Keratinocyte (primary cell): ENCODE measurements at regions not wholly inside any gene's neighbourhood (a gene's known extent, or its start where the extent isn't known, plus 50 kb on each side); places are given as distances from the start of the nearest gene placed in this dataset.

ENCODE experiments used
- DNase-seq: peaks from one replicate; pipeline ENCODE4 v3.0.0-alpha.2; 2011; ENCODE audit warnings: low read depth, missing footprints, low spot score
- FAIRE-seq: peaks from 2 replicates; lab custom pipeline; 2011; peaks lifted over from hg19 to GRCh38; lab: Jason Lieb, UNC
- H2AFZ ChIP-seq: 2 replicates; pipeline ENCODE4 v1.6.0; 2012; ENCODE audit warnings: low read length, control low read depth, inconsistent platforms; ENCODE audit not compliant: control insufficient read depth
- H3K27ac ChIP-seq: 2 replicates; pipeline ENCODE4 v1.5.1; 2011; ENCODE audit warnings: low read length; ENCODE audit not compliant: control insufficient read depth, insufficient read depth
- H3K27me3 ChIP-seq: 3 replicates; pipeline ENCODE4 v1.6.0; 2011; ENCODE audit warnings: low read length; ENCODE audit not compliant: control insufficient read depth, insufficient read depth; ENCODE audit errors: extremely low read depth
- H3K36me3 ChIP-seq, 2 experiments: 2 replicates in 1 of 2; 3 replicates in 1 of 2; pipeline ENCODE4 v1.5.1; 2011; ENCODE audit warnings: low read length in 2 of 2, mild to moderate bottlenecking in 1 of 2; ENCODE audit not compliant: control insufficient read depth in 2 of 2, insufficient read depth in 2 of 2; ENCODE audit errors: extremely low read depth in 1 of 2
- H3K4me1 ChIP-seq: 3 replicates; pipeline ENCODE4 v1.5.1; 2011; ENCODE audit warnings: low read length; ENCODE audit not compliant: control insufficient read depth, insufficient read depth; ENCODE audit errors: extremely low read depth
- H3K4me2 ChIP-seq: 3 replicates; pipeline ENCODE4 v1.6.0; 2011; ENCODE audit warnings: low read depth, low read length; ENCODE audit not compliant: control insufficient read depth, insufficient read depth; ENCODE audit errors: extremely low read depth
- H3K4me3 ChIP-seq, 3 experiments: fragments of 200-600 bp in 1 of 3; sonication (generic) in 1 of 3; 2 replicates in 2 of 3; 3 replicates in 1 of 3; pipeline ENCODE4 v1.5.1; 2011 to 2016; ENCODE audit warnings: low read length in 3 of 3, mild to moderate bottlenecking in 3 of 3, control low read depth in 2 of 3, inconsistent platforms in 1 of 3, low read depth in 1 of 3, mixed read lengths in 1 of 3, mixed run types in 1 of 3, moderate library complexity in 1 of 3; ENCODE audit not compliant: control insufficient read depth in 2 of 3, insufficient read depth in 2 of 3; ENCODE audit errors: extremely low read depth in 1 of 3
- H3K79me2 ChIP-seq: 2 replicates; pipeline ENCODE4 v1.6.0; 2012; ENCODE audit warnings: low read length; ENCODE audit not compliant: control insufficient read depth, insufficient read depth
- H3K9ac ChIP-seq: 3 replicates; pipeline ENCODE4 v1.6.0; 2011; ENCODE audit warnings: low read length; ENCODE audit not compliant: control insufficient read depth, insufficient read depth; ENCODE audit errors: extremely low read depth
- H3K9me1 ChIP-seq: 3 replicates; pipeline ENCODE4 v1.6.0; 2011; ENCODE audit warnings: low read length; ENCODE audit not compliant: control insufficient read depth, insufficient read depth; ENCODE audit errors: extremely low read depth
- H3K9me3 ChIP-seq: 2 replicates; pipeline ENCODE4 v1.5.1; 2012; ENCODE audit warnings: low read depth, low read length; ENCODE audit not compliant: control insufficient read depth
- H4K20me1 ChIP-seq: 3 replicates; pipeline ENCODE4 v1.6.0; 2011; ENCODE audit warnings: low read length; ENCODE audit not compliant: control insufficient read depth, insufficient read depth; ENCODE audit errors: extremely low read depth
- CTCF ChIP-seq, 3 experiments: IDR thresholded peaks in 1 of 3; conservative IDR thresholded peaks in 1 of 3; optimal IDR thresholded peaks in 1 of 3; 2 replicates in 2 of 3; 3 replicates in 1 of 3; pipeline versions ENCODE3 to v1.5.1; 2011; ENCODE audit warnings: low read length in 3 of 3, mild to moderate bottlenecking in 3 of 3, moderate library complexity in 2 of 3, control low read depth in 1 of 3, inconsistent platforms in 1 of 3; ENCODE audit not compliant: insufficient read depth in 2 of 3; ENCODE audit errors: extremely low read depth in 1 of 3
- EZH2 ChIP-seq: IDR thresholded peaks from one replicate; pipeline ENCODE4 v1.6.1; 2012; ENCODE audit warnings: inconsistent platforms, mild to moderate bottlenecking, low read length, moderate library complexity
- dilution Hi-C: fragments of 300-500 bp; cut with MboI; formaldehyde crosslinking; loops from one replicate; pipeline ENCODE4 v1.7.0; 2020; ENCODE audit warnings: low sequenced_read_pairs; ENCODE audit not compliant: extremely low pct_ligation_motif_present

DNA sequence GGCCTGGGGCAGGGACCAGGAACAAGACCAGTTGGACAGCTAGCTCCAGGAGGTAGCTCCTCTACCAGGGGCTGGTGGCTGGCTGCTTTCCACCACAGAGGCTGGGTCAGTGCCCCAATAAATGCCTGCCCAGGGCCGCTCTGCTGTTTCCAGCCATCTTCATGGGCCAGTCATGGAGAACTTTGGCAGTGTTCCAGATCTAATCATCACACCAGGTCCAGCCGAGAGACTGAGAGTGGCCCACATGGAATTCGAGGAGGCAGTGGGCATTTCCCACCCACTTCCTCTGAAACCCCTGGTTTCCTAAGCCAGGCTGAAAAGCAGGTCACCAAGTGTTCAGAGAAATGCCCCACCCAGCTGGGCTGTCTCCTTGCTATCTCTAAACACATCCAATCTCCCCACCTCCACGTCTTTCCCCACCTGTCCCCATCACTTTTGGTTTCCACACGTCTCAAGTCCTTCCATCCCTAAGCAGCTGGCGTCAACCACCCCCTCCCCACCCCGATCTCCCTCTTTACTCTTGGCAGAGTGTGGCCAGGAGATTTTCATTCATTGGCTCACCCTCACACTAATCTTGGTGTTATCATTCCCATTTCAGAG, 190.0 kb upstream of the LINGO1 start:
- Histone ChIP-seq H3K9me1 (no peaks in the 10 kb centered on the region), H3K4me1 (no peaks in the 10 kb centered on the region), H3K9me3 (no peaks in the 10 kb centered on the region), H3K4me2 (no peak overlapping the region), H2AFZ (no peak overlapping the region), H3K27me3 (peaks cover 53% of the 10 kb centered on the region), H3K27ac (no peak overlapping the region), H3K36me3 (no peaks in the 10 kb centered on the region), H4K20me1 (peaks cover 2% of the 10 kb centered on the region), H3K4me3 (no peak overlapping the region), H3K79me2 (no peaks in the 10 kb centered on the region), H3K9ac (no peak overlapping the region)
- no peak for TF ChIP-seq CTCF (optimal IDR thresholded peaks at IDR 0.05 in 1 of 3, IDR thresholded peaks at IDR 0.05 in 1 of 3, conservative IDR thresholded peaks at IDR 0.05 in 1 of 3; ENCODE audit: extremely low read depth in 1 of 3, insufficient read depth in 2 of 3, low read length in 3 of 3)
- FAIRE-seq (no peak), DNase-seq (no peak)
- dilution Hi-C loops = no loop called here

DNA sequence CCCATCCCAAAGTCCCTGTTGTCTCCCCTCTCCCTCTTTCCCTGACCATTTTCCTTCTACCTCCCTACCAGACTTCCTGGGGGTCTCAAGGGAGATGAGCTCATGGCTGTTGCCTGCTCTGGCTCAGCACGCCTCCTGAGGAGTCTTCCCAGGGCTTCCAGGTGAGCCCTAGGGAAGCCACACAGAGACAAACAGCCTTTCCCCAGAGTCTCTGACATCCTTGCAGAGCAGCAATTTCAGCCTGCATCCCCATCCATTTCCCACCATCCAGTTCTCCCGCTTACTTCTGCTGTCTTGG, 189.2 kb upstream of the LINGO1 start:
- dilution Hi-C loops = no loop called here
- Histone ChIP-seq H3K9ac (no peak overlapping the region), H3K4me2 (no peak overlapping the region), H3K79me2 (no peaks in the 10 kb centered on the region), H2AFZ (no peak overlapping the region), H4K20me1 (peaks cover 5% of the 10 kb centered on the region), H3K9me3 (no peaks in the 10 kb centered on the region), H3K4me3 (no peak overlapping the region), H3K27ac (no peak overlapping the region), H3K36me3 (no peaks in the 10 kb centered on the region), H3K4me1 (no peaks in the 10 kb centered on the region), H3K9me1 (no peaks in the 10 kb centered on the region), H3K27me3 (peaks cover 56% of the 10 kb centered on the region)
- FAIRE-seq = no peak
- no peak for TF ChIP-seq EZH2
- no peak for TF ChIP-seq CTCF (optimal IDR thresholded peaks at IDR 0.05 in 1 of 3, IDR thresholded peaks at IDR 0.05 in 1 of 3, conservative IDR thresholded peaks at IDR 0.05 in 1 of 3; ENCODE audit: extremely low read depth in 1 of 3, insufficient read depth in 2 of 3, low read length in 3 of 3)
- no peak for DNase-seq
